KMS-11 (cell line): ENCODE measurements at regions not wholly inside any gene's neighbourhood (a gene's known extent, or its start where the extent isn't known, plus 50 kb on each side); places are given as distances from the start of the nearest gene placed in this dataset.

Experiments used
- H2AFZ ChIP-seq: fragments of 200-600 bp; sonication (generic); 2 replicates; pipeline ENCODE4 v1.6.1; 2016; ENCODE audit warnings: antibody characterized with exemption, mixed run types, low read depth
- H3K27ac ChIP-seq: fragments of 200-600 bp; sonication (generic); 2 replicates; pipeline ENCODE4 v1.6.1; 2016; ENCODE audit warnings: mild to moderate bottlenecking, mixed run types
- H3K27me3 ChIP-seq: fragments of 200-600 bp; sonication (generic); 2 replicates; pipeline ENCODE4 v1.6.1; 2017; ENCODE audit warnings: mild to moderate bottlenecking, low read depth, mixed run types, moderate library complexity; ENCODE audit not compliant: insufficient read depth
- H3K36me3 ChIP-seq: fragments of 200-600 bp; sonication (generic); 2 replicates; pipeline ENCODE4 v1.6.1; 2017; ENCODE audit warnings: mild to moderate bottlenecking, mixed run types; ENCODE audit not compliant: insufficient read depth
- H3K4me1 ChIP-seq: fragments of 200-600 bp; sonication (generic); 2 replicates; pipeline ENCODE4 v1.6.1; 2016; ENCODE audit warnings: mild to moderate bottlenecking, low read depth, mixed run types; ENCODE audit not compliant: poor library complexity, severe bottlenecking
- H3K4me2 ChIP-seq: fragments of 200-600 bp; sonication (generic); 2 replicates; pipeline ENCODE4 v1.7.0; 2016; ENCODE audit warnings: mild to moderate bottlenecking, mixed run types
- H3K4me3 ChIP-seq: fragments of 200-600 bp; sonication (generic); IDR thresholded peaks from 2 replicates; pipeline ENCODE4 v1.6.1; 2017; ENCODE audit warnings: low read depth, low read length, mixed read lengths; ENCODE audit not compliant: insufficient read depth
- H3K79me2 ChIP-seq: fragments of 200-600 bp; sonication (generic); 2 replicates; pipeline ENCODE4 v1.6.1; 2016; ENCODE audit warnings: low read depth, mixed run types; ENCODE audit not compliant: insufficient read depth
- H3K9ac ChIP-seq: fragments of 200-600 bp; sonication (generic); 2 replicates; pipeline ENCODE4 v1.6.1; 2016; ENCODE audit warnings: mild to moderate bottlenecking, mixed run types
- H4K20me1 ChIP-seq: fragments of 200-600 bp; sonication (generic); 2 replicates; pipeline ENCODE4 v1.6.1; 2016; ENCODE audit warnings: mild to moderate bottlenecking, mixed run types; ENCODE audit not compliant: insufficient read depth
- TF ChIP-seq, protein P1 (sequence below): fragments of 200-600 bp; sonication (generic); conservative IDR thresholded peaks from 2 replicates; pipeline ENCODE4 v1.6.1; 2017; ENCODE audit warnings: low read depth, mild to moderate bottlenecking, antibody characterized with exemption, low read length, moderate library complexity, mixed read lengths

DNA sequence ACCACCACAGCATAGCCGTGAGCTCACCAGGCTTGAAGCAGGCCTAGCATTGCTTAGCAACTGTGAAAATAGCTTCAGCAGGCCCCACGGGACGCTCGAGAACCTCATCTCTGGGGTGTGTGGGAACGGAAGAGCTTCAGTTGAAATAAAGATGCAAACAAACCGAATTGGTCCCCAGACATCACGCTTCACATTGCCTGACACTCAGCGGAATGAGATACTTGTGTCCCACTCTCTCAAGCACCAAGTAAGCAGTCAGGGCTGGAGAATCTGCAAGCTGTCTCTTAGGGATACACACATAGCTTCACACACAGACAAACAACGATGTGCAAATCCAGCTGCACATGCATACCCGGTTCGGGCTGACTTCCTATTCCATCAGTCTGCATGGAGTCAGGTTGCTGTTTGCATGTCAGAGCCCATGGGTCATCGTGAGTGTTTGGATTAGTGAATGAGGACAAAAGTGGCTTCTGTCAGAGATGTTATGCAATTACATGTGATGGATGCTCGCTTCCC is 205.7 kb downstream of the SNX19 start:
- Histone ChIP-seq H3K36me3 (no peaks in the 10 kb centered on the region), H4K20me1 (no peaks in the 10 kb centered on the region), H3K9ac (no peak overlapping the region), H3K79me2 (no peaks in the 10 kb centered on the region), H3K4me3 (no peak overlapping the region), H3K4me2 (no peak overlapping the region), H3K4me1 (no peaks in the 10 kb centered on the region), H3K27ac (no peak overlapping the region), H3K27me3 (no peaks in the 10 kb centered on the region), H2AFZ (no peak overlapping the region)
- TF ChIP-seq, protein P1, sequence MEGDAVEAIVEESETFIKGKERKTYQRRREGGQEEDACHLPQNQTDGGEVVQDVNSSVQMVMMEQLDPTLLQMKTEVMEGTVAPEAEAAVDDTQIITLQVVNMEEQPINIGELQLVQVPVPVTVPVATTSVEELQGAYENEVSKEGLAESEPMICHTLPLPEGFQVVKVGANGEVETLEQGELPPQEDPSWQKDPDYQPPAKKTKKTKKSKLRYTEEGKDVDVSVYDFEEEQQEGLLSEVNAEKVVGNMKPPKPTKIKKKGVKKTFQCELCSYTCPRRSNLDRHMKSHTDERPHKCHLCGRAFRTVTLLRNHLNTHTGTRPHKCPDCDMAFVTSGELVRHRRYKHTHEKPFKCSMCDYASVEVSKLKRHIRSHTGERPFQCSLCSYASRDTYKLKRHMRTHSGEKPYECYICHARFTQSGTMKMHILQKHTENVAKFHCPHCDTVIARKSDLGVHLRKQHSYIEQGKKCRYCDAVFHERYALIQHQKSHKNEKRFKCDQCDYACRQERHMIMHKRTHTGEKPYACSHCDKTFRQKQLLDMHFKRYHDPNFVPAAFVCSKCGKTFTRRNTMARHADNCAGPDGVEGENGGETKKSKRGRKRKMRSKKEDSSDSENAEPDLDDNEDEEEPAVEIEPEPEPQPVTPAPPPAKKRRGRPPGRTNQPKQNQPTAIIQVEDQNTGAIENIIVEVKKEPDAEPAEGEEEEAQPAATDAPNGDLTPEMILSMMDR, result no peak

- no peak overlapping the region for H3K4me3 ChIP-seq
- no peaks in the 10 kb centered on the region for H3K4me1 ChIP-seq
These were observed 205.1 kb downstream of the SNX19 start for GRCh38 chr11:130711193-130711592.

DNA sequence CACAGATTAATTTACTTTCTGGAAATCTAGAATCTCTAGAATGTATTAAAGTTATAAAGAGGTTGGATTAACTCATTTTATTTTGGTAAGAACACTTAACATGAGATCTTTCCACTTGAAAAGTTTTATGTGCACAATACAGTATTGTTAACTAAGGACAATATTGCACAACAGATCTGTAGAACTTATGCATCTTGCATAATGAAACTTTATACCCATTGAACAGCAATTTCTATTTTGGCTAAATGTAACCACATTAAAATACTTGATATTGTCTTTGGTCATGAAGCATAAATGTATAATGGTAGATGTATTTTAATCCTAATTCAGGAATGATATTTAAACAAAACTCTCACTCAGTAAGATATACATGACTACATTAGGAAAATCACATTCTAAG is 203.8 kb downstream of the SNX19 start:
- TF ChIP-seq, protein P1, result no peak
- Histone ChIP-seq H4K20me1 (no peaks in the 10 kb centered on the region), H3K4me2 (no peak overlapping the region)

More at GRCh38 chr11:130711193-130711592, 205.1 kb downstream of the SNX19 start:
- H4K20me1 ChIP-seq, result no peaks in the 10 kb centered on the region
- no peak overlapping the region for H2AFZ ChIP-seq
- TF ChIP-seq, protein P1, result no peak
- H3K36me3 ChIP-seq, result no peaks in the 10 kb centered on the region
- H3K27me3 ChIP-seq, result no peaks in the 10 kb centered on the region
- H3K79me2 ChIP-seq, result no peaks in the 10 kb centered on the region
- H3K4me2 ChIP-seq, result no peak overlapping the region
- no peak overlapping the region for H3K27ac ChIP-seq
- no peak overlapping the region for H3K9ac ChIP-seq

GRCh38 chr11:130715085-130715876 is 201.0 kb downstream of the SNX19 start:
- Histone ChIP-seq H3K4me3 (no peak overlapping the region), H3K27ac (no peak overlapping the region), H3K27me3 (no peaks in the 10 kb centered on the region), H3K4me1 (no peaks in the 10 kb centered on the region), H2AFZ (no peak overlapping the region), H3K36me3 (no peaks in the 10 kb centered on the region), H3K79me2 (no peaks in the 10 kb centered on the region), H3K9ac (no peak overlapping the region), H4K20me1 (no peaks in the 10 kb centered on the region), H3K4me2 (no peak overlapping the region)
- TF ChIP-seq, protein P1, result no peak

More for the DNA sequence above, 203.8 kb downstream of the SNX19 start:
- Histone ChIP-seq H3K4me1 (no peaks in the 10 kb centered on the region), H3K27ac (no peak overlapping the region), H3K79me2 (no peaks in the 10 kb centered on the region), H2AFZ (no peak overlapping the region), H3K27me3 (no peaks in the 10 kb centered on the region), H3K4me3 (no peak overlapping the region), H3K36me3 (no peaks in the 10 kb centered on the region), H3K9ac (no peak overlapping the region)
